HK-2 (cell line): ENCODE measurements at regions not wholly inside any gene's neighbourhood (a gene's known extent, or its start where the extent isn't known, plus 50 kb on each side); places are given as distances from the start of the nearest gene placed in this dataset.
"Not testable (repeated sequence)": the region's sequence is repeated elsewhere in the genome, so short reads cannot be mapped to it uniquely, and the experiment has no call there.

Source experiments
- DNase-seq: peaks from one replicate; pipeline ENCODE4 v3.0.0-alpha.2; 2018; ENCODE audit not compliant: unreplicated experiment

DNA sequence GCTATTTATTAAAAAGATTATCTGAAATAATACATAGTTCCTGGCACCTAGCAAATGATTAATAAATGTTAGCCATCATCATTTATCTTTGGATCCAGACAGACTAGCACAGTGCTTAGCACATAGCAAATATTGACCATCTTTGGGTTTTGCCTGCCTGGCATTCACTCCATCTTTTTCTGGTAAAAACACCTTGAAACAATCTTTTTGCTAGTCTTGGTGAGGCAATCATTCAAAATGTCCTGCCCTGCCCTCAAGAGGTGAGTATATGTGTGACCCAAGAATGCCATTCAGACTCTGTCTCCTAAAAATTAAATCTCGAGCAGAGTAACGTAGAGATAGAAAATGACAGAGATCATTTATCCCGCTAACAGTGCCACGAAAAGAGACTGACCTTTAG is 78.3 kb upstream of the ZNF280D start:
- no peak for DNase-seq

DNA sequence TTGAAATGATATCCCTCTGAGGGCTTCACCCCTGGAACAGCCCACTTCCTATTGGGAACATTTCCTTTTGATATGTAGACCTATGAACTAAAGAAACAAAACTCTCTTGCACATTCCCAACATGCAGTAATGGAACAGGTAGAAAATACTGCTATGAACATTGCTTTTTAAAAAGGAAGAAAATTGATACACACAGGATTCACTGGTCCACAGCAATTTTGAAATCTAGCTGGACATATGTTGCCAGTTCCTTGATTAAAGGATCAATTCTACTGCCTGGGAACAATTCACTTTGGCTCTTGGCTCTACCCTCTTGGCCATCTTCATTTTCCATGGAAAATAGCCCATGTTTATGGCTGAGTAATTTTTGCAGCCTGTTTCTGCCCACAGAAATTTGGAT is 74.9 kb upstream of the ZNF280D start:
- DNase-seq = no peak

DNA sequence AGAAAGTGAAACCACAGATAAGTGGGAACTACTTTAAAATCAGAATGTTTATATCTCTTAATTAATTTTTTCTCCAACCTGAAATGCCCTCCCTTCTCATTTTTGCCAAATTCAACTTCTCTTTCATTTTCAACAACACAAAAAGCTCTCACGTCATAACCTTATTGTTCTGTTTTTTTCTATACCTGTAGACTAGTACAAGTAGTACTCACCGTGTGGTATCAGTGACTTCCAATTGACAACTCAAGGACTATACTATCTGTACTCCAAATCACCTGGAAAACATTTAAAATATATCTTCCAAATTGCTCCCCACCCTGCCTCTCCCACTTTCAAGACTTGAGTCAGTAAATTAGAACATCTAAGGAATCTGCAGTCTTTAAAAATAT is 72.8 kb upstream of the ZNF280D start:
- no peak for DNase-seq

DNA sequence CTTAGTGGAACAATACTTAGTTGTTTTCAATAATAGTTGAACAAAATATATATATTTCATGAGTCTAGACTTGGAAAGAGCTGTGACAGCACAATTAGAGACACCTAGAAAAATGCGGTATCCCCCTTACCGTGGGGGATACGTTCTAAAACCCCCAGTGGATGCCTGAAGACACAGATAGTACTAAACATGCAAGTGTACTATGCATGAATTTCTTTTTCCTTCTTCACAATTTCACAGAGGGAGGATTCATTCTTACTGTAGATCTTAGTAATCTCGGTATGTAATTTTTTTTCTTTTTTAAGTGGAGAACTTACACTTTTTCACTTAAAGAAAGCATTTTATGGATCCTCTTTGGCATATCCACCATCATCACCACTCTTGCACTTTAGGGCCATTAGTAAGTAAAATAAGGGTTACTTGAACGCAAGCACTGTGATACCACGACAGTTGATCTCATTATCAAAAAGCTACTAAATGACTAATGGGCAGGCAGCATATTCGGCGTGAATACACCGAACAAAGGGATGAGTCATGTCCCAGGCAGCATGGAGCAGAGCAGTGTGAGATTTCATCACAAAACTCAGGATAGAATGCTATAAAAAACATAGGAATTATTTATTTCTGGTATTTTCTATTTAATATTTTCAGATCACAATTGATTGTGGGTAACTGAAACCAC is 72.3 kb upstream of the ZNF280D start:
- DNase-seq = peak; percentile 25

DNA sequence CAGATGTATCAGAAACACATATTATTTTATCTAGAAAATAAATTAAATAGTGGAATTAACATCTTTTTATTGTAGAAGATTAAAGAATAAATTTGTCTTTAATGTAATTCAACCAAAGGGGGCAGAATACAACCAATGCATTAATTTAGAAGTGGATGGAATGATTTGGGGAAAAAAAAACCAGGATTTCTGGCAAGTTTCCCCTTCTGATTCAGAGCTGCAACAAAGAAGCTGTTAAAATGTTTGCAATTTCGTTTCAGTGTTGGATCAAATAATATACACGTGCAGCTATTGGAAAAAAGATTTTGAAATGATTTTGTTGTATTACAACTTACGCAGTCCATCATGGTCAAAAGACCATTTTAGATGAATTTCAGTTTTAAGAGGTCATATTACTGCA is 71.6 kb upstream of the ZNF280D start:
- no peak for DNase-seq

DNA sequence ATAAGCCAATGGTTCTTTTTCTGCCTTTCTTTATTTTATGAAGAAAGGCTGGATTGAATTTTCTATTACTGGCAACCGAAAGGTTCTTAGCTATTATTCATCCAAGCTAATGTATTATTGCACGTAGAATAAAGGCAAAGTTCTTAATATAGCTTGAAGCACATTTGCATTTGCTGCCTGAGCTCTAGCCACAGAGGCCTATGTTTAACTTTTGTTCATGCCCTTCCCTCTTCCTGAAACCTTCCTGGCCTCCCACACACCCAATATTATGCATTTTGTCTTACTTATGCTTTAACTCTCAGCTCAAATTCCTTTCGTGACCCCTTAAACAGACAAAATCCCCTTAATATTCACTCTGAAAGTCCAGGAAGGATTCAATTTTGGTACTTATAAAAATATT is 71.0 kb upstream of the ZNF280D start:
- DNase-seq = no peak

DNA sequence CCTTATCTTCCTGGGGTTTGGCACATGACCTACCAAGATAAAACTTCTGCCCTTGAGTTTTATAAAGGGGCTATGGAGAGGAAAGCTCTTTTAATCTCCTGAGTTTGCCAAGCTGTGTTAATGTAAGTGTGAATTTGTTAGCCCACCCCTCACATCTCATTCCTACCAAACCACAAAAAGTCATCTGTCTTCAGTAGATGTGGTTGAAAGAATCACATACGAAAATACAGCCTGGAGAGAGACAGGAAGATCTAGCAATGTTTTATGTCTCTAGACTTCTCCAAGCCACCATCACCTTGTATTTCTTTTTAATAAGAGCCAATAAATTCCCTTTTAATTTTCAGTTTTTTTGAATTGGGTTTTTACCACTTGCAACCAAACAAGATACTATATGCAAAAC is 68.9 kb upstream of the ZNF280D start:
- no peak for DNase-seq

DNA sequence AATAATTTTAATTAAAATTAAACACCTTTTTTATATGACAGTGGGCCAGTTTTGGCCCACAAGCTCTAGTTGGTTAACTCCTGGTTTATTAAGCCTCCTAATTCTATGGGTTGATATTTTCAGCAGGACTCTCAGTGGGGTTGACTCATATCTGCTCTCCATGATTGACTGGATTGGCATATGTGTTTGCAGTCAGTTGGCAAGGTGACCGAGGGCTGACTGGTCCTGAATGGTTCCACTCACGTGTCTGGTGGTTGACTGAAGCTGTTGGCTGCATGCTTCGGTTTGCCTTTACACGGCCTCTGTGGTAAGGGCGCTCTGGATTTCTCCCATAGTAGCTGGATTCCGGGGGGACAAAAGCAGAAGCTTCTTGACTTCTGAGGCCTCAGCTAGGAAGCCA is 65.3 kb upstream of the ZNF280D start:
- peak; percentile 22 for DNase-seq

DNA sequence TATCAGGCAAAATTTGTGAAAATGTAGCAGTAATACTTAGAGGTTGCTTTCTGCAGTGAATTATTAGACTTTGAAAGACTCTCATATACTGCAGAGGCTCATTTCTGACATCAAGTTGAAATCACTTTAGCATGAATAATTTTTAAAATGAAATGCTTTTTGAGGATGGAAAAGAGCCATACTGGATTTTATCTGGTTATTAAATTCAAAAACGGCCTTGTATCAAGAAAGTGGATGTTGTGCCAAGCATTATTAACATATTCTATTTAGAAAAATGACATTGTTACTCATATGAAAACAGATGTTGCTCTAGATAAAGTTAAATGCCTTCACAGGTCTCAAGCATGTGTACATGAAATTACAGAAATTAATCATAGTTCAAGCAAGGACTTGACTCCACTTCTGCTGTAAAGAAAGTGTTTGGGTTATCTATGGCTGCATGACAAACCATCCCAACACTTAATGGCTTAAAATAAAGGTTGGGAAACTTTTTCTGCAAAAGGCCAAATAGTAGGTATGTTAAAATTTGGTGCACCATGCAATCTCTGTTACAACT is 64.5 kb upstream of the ZNF280D start:
- no peak for DNase-seq

DNA sequence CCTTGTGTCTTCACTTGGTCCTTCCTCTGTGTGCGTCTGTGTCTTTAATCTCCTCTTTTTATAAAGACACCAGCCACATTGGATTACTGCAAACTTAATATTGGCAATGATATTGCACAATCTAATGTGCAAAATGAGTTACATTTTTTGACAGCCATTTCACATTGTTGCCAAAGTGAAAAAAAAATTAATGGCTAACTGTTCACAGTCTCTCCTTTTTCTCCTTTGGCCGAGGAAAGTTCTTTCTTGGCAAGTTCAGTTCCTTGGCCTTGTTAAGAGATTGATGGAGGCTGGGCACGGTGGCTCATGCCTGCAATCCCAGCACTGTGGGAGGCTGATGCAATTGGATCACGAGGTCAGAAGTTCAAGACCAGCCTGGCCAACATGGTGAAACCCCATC is 62.2 kb upstream of the ZNF280D start:
- no peak for DNase-seq

DNA sequence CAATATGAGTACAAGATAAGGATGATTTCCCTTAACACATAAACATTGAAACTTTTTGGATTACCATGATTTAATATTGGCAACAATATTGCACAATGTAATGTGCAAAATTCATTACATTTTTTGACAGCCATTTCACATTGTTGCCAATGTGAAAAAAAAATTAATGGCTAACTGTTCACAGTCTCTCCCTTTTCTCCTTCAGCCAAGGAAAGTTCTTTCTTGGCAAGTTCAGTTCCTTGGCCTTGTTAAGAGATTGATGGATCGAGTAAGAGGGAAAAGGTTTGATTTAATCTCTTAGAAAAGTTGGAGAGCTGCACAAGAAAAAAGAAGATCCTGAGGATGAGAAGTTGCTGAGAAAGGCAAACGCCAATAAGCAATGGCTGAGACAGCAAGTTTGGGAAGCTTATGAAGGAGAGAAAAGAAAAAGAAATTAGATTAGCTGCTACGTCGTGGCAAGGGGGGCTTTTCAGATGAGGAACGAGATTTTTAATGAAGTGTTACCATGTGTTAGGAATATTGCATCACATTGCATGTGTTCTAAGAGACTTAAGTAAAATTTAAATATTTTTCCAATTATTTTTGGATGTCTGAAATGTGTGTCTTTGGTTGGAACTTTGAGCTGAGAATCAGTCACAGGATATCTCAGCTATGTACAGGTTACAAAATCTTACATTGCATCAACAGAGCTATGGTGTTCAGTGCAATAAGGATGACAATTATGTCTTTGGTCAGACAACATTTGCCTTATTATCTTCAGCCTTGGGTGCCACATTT is 61.4 kb upstream of the ZNF280D start:
- no peak for DNase-seq

DNA sequence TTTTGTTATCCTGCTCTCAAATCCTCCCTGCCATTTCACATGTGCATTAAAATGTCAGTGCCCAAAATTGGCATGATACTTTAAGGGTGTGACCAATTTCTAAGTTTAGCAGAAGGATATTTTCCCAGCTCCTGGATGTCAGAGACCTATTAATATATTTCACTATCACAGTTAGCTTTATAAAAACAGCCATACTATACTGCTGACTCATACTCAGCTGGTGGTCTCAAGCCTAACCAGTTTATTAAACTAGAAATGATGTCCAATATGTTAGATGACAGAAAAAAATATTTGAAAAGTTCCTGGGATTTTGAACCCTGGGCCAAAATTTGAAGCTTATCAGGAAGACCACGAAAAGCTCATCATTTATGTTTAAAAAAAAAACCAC is 60.9 kb upstream of the ZNF280D start:
- DNase-seq = no peak

DNA sequence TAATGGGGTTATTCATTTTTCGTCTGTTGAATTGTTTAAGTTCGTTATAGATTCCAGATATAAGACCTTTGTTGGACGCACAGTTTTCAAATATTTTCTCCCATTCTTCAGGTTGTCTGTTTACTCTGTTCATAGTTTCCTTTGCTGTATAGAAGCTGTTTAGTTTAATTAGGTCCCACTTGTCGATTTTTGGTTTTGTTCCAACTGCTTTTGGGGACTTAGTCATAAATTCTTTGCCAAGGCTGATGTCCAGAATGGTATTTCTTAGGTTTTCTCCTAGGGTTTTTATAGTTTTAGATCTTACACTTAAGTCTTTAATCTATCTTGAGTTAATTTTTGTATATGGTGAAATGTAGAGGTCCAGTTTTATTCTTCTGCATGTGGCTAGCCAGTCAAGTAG is 58.9 kb upstream of the ZNF280D start:
- DNase-seq = no peak

DNA sequence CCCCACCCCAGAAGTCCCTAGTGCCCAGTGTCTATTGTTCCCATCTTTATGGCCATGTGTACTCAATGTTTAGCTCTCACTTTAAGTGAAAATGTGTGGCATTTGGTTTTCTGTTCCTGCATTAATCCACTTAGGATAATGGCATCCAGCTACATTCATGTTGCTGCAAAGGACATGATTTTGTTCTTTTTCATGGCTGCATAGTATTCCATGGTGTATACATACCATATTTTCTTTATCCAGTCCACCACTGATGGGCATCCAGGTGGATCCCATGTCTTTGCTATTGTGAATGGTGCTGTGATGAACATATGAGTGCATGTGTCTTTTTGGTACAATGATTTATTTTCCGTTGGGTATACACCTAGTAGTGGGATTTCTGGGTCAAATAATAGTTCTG is 58.2 kb upstream of the ZNF280D start:
- not testable (repeated sequence) for DNase-seq

DNA sequence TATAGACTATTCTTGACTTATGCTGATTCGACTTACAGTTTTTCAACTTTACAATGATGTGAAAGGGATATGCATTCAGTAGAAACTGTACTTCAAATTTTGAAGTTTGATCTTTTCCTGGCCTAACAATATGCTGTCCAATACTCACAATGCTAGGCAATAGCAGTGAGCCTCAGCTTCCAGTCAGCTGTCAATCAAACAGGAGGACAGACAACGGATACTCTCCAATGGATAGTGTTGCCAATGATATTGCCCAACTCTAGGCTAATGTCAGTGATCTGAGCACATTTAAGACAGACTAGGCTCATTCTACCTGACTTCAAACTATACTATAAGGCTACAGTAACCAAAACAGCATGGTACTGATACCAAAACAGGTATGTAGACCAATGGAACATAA is 55.0 kb upstream of the ZNF280D start:
- no peak for DNase-seq

DNA sequence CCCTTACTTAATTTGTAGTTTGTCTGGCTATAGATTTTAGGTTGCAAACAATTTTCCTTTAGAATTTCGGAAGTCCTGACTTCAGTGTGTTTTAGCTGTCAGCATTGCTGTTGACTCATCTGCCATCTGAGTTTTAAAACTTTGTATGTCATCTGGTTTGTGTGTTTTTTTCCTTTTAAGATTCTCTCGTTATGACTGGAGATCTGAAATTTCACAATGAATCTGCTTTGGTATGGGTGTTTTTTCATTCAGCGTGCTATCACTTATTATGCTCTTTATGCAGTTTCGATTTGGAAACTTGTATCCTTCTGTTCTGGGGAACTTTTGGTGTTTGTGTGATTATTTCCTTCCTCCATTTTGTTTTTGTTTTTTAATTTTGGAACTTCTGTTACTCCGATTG is 53.7 kb upstream of the ZNF280D start:
- DNase-seq = no peak

DNA sequence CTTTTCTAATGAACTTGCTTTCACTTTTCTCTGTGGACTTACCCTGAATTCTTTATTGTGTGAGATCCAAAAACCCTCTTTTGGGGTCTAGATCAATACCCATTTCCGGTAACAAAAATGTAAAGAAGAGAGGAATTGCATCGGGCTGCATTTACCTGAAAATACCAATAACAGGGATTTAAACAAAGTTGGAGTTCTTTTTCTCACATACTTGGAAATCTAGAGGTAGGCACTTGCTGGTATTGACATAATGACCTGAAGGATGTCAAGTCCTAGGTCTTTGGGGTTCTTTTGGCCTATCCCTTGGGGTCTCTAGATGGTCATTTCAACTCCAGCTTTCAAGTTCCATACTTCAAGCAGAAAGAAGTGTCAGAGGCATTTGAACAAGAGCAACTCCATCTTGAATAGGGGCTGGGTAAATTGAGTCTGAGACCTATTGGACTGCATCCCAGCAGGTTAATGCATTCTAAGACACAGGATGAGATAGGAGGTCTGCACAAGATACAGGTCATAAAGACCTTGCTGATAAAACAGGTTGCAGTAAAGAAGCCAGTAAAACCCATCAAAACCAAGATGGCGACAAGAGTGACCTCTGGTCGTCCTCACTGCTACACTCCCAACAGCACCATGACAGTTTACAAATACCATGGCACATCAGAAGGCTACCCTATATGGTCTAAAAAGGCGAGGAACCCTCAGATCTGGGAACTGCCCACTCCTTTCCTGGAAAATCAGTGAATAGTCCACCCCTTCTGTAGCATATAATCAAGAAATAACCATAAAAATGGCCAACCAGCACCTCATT is 50.8 kb upstream of the ZNF280D start:
- DNase-seq = no peak

DNA sequence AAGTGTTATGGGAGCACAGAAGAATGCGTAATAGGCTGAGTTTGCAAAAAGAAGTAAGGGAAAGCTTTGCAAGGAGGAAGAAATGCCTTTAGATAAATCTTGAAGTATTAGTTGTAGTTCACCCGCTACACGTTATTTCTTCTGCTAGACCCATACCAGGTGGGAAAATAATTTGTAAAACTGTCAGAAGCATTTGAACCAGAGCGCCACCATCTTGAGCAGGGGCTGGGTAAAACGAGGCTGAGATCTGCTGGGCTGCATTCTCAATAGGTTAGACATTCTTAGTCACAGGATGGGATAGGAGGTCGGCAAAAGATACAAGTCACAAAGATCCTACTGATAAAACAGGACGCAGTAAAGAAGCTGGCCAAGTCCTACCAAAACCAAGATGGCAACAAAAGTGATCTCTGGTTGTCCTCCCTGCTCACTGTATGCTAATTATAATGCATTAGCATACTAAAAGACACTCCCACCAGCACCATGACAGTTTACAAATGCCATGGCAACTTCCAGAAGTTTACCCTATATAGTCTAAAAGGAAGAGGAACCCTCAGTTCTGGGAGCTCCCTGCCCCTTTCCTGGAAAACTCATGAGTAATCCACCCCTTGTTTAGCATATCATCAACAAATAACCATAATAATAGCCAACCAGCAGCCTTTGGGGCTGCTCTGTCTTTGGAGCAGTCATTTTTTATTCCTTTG is 50.0 kb upstream of the ZNF280D start:
- DNase-seq = no peak
